GM19239 (cell line): ENCODE measurements at regions not wholly inside any gene's neighbourhood (a gene's known extent, or its start where the extent isn't known, plus 50 kb on each side); places are given as distances from the start of the nearest gene placed in this dataset.
"Not testable (repeated sequence)": the region's sequence is repeated elsewhere in the genome, so short reads cannot be mapped to it uniquely, and the experiment has no call there.

Source experiments
- DNase-seq: peaks from one replicate; pipeline ENCODE4 v3.0.0; 2011; ENCODE audit warnings: low spot score; ENCODE audit not compliant: insufficient read length
- FAIRE-seq: peaks from 2 replicates; lab custom pipeline; 2011; peaks lifted over from hg19 to GRCh38; lab: Jason Lieb, UNC

DNA sequence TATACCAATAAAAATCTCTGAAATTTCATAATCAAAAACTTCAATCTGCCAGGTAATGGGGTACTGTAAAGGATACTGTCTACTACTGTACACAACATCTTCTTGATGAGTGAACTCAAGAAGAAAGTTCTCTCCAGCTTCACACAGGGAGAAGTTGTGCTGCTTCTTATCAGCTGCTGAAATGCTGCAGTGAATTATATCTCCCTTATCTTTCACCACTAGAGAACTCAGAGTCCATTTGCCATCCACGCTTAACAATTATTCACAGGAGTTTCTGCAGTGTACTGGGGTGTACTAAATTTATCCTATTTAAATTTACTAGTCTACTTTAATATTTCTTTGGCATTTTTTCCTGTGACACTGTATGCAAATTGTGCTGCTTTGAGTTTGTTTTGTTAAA lies 384.8 kb downstream of the TFAP2B start:
- FAIRE-seq: no peak
- no peak for DNase-seq

DNA sequence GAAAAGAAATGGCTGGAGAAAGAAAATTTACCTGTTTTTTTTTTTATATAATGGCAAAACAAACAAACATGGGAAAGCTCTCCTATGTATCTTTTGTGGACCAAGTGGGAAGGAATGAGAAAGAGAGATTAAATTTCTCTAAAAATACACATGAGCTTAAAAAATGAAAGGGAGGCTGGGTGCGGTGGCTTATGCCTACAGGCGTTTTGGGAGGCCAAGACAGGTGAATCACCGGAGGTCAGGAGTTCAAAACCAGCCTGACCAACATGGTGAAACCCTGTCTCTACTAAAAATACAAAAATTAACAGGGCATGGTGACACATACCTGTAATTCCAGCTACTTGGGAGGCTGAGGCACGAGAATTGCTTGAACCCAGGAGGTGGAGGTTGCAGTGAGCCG lies 388.0 kb downstream of the TFAP2B start:
- not testable (repeated sequence) for FAIRE-seq, DNase-seq

DNA sequence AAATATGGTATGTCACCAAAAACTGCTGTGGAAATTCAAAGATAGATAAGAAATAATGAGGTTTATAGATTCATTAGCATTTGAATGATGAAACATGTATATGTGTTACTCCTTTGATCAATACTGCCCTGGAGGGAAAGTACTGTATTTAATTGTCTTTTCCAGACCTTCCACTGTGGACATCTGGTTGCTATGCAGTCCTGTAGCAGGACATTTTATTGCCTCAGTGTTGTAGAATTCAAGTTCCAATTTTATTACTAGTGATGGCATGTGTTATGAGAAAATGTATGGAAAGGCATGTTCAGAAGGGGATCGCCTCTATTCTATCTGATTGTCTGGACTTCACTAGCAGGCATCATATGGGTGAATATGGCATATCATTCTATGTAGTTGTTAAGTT lies 391.0 kb downstream of the TFAP2B start:
- DNase-seq (no peak), FAIRE-seq (no peak)

DNA sequence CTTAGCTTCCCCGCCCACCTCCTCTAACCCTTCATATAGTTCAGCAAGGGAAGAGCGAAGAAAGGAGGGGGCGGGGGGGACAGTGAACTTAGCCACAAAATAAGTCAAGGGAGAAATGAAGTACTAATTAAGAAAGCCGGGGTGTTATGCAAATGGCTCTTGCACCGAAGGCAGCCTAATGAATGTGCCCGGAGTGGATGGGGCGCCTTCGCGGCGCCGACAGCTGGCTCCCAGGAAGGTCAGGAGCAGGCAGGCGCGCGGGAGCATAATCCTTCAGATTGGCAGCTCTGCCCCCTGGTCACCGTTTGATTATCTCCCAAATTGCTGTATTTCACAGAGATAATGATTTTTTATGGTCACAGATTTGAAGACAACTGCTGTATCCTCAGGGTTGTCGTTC lies 395.1 kb downstream of the TFAP2B start:
- no peak for DNase-seq
- no peak for FAIRE-seq

DNA sequence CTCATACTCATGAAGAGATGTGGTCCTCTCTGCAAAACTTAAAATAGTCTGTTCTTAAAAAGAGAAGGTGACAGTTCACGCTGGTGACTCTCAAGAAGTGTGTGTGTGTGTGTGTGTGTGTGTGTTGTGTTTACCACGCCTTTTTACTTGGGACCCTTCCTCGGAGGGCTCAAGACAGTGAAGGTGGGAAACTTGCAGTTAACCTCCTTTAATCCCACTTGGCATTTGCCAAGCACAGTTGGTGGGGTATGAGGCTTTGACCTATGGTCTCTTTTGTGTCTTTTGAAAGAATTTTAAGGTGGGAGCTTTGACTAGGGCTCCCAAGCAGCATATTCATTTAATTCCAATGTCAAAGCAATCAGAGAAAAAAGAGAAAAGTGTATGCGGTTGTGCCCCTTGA lies 395.8 kb downstream of the TFAP2B start:
- FAIRE-seq (no peak), DNase-seq (no peak)

DNA sequence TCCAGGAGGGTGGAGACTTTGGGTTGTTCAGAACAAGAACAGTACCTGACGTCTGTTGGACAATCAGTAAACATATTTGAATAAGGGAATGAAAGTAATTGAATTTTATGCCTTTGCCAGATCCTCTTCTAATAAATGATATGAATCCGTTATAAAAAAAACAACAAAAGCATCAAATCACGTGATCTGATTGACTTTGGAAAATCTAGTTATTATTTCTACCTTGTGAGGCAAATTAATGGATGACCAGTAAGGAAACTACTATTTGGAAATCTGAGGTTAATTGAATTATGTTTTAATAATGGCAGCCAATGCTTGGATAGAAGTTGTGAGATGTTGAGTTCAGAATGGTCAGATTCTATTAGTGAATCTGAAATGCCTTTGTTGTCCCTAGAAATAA lies 399.5 kb downstream of the TFAP2B start:
- DNase-seq (no peak), FAIRE-seq (no peak)

DNA sequence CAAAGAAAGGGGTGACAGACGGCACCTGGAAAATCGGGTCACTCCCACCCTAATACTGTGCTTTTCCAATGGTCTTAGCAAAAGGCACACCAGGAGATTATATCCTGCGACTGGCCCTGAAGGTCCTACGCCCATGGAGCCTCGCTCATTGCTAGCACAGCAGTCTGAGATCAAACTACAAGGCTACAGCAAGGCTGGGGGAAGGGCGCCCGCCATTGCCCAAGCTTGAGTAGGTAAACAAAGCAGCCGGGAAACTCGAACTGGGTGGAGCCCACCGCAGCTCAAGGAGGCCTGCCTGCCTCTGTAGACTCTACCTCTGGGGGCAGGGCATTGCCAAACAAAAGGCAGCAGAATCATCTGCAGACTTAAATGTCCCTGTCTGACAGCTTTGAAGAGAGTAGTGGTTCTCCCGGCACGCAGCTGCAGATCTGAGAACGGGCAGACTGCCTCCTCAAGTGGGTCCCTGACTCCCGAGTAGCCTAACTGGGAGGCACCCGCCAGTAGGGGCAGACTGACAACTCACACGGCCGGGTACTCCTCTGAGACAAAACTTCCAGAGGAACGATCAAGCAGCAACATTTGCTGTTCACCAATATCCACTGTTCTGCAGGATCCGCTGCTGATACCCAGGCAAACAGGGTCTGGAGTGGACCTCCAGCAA lies 406.0 kb downstream of the TFAP2B start:
- not testable (repeated sequence) for FAIRE-seq

DNA sequence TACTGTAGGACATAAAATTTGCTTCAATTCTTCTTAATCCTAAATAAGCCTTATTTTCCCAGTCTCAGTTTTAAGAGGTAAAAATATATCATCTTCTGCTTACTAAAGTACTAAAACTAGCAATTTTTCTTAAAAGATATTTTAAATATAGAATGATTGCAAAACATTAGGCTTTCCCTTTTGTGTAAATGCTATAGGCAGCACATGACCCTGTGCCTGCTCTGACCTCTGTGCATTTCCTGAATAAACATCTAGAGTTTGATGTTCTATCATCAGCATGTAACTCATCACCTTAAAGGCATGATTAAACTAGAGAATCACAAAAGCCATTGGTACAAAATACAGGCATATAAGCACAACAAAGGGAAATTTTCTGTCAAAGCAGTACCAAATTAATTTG lies 422.7 kb downstream of the TFAP2B start:
- DNase-seq: no peak
- FAIRE-seq: no peak

More for the DNA sequence above, 406.0 kb downstream of the TFAP2B start:
- not testable (repeated sequence) for DNase-seq

DNA sequence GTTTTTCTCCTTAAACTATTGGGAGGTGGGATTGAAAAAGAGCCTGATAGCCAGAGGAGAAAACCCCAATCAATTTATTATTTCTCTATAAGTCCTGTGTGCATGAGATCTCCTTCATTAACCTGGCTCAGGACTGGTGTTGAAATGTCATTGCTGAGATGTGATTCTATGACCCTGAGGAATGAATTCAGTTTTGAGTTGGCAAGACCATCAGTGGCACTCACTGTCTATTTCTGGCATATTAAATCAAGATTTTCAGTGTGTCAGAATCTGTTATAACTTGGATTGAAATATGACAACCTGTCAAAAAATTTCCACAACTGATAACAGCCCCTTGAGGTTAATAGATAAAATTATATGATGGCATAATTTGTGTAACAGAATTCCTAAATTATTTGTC lies 431.1 kb downstream of the TFAP2B start:
- FAIRE-seq (no peak), DNase-seq (no peak)

DNA sequence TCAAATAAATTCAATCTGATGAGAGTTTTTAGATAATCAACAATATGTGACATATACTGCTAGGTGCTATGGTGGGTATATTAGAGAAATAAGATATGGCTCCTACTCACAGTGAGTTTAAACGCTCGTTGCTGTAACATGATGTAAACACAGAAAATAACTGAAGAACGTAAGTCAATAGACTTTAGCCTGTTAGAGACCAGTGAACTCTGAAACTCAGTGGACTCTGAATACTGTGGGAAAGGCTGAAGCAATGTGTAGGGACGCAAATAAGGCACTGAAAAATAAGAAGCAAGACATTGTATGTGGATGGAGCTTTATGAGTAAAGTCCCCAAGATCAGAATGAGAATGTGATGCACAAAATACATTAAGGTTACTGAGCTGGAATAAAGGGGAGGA lies 431.6 kb downstream of the TFAP2B start:
- FAIRE-seq: no peak
- no peak for DNase-seq

DNA sequence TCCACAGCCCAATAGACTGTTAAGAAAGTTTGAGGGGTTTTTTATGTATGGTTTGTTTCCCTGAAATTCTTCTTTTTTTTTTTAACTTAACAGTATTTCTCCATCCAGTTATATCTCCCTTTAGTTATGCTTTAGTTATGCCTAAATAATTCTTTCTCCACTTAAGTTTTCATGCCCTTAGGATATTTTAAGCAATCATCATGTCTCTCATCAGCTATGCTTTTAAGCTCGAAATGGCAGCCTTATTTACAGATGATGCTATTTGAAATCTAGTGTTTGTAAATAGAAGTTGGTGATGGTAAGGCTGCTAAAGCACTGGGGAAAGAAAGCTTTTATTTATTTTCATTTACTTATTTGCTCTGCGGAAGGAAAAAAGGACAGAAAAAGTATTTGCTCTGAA lies 439.3 kb downstream of the TFAP2B start:
- FAIRE-seq: no peak

DNA sequence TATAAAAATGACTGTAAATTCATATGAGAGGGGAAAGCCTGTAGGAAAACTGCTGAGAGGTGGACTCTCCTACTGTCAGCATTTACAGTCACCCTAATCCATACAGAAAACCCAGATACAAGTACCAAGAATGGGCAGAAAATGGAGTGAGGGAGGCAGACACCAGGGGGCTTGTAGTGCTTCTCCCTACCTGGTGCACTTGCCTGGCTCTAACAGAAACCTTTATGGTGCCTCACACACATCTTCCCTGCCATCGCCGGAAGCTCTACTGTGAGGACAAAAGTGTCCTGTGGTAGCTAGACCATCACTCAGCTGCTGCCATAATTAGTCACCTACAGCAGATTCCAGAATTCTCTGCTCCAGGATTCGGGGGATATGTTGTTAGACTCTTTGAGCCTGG lies 441.3 kb downstream of the TFAP2B start:
- no peak for FAIRE-seq
- DNase-seq: no peak

More for the DNA sequence above, 439.3 kb downstream of the TFAP2B start:
- no peak for DNase-seq

DNA sequence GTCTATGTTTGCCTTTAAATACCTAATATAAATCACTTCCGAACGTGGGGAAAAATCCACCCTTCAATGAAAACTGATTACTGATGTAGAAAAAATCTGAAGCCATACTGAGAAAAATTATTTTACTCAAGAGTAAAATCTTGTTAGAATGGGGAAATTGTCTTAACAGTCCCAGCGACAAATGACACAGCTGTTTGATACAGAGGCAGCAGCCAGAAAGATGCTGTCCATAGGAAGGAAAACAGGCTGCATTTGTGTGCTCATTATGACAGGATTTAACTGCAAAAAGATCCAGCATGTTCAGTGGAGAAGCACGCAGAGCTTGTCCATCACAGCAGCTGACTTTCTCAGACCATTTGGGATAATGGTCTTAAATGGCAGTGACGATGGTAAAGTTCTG lies 443.0 kb downstream of the TFAP2B start:
- FAIRE-seq (no peak), DNase-seq (no peak)

DNA sequence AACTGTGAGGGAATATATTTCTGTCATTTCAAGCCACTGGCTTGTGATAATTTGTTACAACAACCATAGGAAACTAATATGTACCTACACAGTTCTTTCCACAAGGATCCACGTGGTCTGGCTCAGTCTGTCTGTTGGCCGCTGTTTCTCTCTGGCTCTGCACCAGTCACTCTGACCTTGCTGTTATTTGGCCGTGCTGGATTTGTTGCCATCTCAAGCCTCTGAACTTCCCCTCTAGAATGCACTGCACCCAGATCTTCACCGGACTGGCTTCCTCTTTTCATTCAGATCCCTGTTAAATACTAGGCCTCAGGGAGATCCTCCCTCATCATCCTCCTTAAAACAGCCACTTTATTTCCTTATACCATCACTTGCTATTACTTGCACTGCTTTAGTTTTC lies 446.8 kb downstream of the TFAP2B start:
- DNase-seq: no peak
- no peak for FAIRE-seq

DNA sequence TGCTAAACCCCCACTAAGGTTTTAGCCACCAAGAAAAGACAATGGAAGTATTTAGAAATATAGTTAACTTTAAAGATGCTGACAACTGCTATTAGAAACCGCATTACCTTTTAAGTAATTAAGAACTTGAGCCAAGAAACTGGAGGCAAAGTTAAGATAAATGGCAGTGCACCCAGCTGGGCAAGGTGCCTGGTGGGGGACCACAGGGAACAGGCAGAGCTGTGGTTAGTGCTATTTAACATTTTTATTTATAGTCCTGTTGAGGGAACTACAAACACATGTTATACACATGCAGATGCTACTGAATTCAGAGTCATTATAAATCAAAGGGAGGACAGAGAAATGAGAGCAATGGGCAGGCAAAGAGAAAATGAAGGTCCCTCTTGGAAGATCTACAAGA lies 447.9 kb downstream of the TFAP2B start:
- FAIRE-seq (no peak), DNase-seq (no peak)

DNA sequence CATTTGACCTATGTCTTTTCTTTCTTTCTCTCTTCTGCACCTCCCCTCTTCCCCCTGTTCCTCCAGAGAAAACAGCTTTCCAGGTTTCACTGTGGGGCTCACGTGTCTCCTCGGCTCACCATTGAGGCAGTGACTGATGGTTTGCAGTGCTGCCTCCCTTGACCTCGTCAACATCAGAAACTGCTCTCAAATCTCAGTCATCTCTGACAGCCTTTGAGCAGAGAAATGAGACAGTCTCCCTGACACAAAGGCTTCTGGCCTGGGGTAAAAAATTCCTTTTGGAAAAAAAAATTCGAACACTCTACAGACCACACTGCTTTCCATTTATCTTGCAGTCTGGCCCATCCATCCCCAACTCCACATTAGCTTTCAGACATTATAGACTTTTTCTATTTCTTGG lies 450.0 kb downstream of the TFAP2B start:
- no peak for DNase-seq

DNA sequence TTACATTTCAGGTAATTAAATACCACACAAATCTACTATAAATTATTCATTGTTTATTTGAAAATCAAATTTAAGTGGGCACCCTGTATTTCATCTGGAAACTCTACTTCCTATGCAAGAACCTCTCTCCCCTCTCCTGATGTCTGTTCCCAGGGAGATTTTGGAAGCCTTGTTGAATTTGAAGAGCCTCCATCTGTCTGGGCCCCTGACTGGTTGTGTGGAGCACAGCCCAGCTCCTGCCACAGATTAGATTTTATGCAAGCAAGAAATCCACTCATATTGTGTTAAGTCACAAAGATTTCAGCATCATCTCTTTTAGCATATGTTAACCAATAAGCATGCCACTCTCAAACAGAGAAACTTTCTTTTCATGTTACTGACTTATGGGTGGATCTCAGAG lies 451.2 kb downstream of the TFAP2B start:
- FAIRE-seq: no peak
- no peak for DNase-seq

More for the DNA sequence above, 450.0 kb downstream of the TFAP2B start:
- no peak for FAIRE-seq

DNA sequence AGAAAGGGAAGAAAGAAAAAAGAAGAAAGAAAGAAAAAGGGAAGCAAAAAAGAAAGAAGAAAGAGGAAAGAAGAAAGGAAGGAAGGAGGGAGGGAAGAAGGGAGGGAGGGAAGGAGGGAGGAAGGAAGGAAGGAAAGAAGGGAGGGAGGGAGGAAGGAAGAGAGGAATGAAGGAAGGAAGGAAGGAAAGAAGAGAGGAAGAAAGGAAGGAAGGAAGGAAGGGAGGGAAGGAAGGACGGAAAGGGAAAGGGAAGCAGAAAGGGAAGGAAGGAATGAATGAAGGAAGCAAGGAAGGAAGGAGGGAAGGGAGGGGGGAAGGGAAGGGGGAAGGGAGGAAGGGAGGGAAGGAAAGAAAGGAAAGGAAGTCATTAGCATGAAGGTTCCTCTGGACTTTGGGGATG lies 452.9 kb downstream of the TFAP2B start:
- FAIRE-seq: no peak
- DNase-seq: no peak

DNA sequence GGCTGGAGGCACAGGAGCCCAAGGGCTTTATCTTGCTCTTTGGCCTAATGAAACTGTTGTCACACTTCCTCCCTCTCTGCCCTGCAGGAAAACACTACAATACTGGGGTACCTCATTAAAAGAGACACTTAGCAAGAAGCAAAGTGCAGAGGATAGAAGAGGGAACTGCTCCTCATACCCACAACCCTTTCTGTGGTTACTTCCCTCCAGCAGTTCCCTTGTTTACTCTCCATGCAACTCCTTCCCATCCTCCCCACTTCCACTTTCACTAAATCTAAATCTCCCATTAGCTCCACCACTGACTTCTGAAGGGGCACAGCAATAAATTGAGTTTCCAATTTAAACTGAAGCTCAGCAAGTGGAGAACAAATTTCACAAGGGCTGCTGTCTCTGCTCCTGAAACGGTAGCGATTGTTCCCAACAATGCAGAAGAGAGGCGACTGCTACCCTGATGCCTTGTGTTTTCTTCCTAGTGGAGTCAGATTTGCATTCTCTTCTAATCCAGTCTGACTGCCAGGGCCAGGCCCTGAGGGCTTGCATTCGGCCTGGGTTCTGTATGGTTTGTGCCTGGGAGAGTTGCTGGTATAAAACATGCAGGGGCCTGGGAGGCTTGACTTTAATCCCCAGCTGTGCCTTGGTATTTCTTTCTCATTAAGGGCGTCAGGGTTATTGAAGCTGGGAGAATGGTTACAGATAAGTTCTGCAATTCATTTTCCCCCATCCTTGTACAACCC lies 454.7 kb downstream of the TFAP2B start:
- no peak for FAIRE-seq

DNA sequence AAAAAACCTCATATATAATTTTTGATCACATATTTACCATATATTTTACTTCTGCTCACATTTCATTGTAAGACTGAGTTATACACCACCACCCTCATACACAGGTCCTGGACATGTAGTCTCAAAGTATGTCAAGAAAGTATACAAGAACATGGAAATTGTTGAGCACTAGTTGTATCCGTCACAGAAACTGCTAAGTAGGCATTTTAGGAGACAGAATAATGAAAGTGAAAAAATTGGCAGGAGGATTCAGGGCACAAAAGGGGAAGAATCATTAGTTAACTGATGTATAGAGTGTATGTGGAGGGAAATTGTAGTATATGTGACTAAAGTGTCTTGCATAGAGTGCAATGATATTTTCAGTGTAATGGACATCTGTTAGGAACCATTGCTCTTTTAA lies 458.8 kb downstream of the TFAP2B start:
- no peak for DNase-seq
- no peak for FAIRE-seq

More for the DNA sequence above, 454.7 kb downstream of the TFAP2B start:
- no peak for DNase-seq

DNA sequence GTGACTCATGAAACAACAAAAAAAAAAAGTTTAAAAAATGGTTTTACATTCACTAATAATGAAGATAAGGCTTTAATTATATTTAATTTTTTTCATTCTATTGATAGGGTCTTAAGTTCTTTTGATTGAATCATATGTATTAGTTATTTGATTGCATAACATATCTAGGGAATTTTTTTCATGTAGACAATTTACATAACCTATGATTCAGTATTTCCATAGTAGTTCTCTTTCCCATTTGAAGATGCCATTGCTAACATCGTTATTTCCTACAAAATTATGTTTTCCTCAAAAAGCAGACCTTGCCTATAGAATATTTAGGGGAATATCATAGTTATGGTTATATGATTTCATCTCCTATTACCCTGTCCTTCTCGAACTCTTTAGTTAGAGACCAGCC lies 463.4 kb downstream of the TFAP2B start:
- FAIRE-seq: no peak
- DNase-seq: no peak
